ENCODE measurements at regions not wholly inside any gene's neighbourhood (a gene's known extent, or its start where the extent isn't known, plus 50 kb on each side); places are given as distances from the start of the nearest gene placed in this dataset.

DNA sequence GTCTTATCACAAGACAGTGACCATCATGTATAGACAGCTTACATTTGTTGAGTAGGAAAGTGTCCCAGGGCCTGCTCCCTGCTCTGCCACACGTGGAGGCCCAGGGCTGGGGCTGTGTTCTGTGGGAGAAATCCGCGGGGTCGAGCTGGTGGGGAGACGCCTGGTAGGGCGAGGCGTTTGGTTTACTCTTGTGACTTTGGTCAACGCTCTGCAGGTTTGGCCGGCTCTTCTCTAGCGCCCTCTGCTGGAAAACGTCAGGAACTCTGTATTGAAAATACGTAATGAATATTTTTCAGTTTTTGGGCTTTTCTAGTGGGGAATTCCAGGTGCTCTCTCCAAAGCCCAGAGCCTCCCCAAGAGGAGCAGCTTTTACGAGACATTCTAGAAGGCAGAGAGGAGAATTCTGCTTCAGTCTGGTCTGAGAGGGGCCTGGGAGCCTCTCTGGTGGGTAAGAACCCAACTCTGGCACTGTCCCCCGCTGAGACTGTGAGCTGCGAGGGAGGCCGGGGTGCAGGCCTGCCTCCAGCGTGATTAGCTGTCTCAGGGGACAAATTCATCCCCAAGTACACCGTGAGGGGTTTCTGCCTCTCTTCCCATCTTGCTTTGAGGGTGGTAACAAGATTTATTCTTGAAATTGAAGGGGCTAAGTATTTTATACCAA lies 112.6 kb upstream of the RALGAPA2 start (continued):
- TF ChIP-seq, protein P1, sequence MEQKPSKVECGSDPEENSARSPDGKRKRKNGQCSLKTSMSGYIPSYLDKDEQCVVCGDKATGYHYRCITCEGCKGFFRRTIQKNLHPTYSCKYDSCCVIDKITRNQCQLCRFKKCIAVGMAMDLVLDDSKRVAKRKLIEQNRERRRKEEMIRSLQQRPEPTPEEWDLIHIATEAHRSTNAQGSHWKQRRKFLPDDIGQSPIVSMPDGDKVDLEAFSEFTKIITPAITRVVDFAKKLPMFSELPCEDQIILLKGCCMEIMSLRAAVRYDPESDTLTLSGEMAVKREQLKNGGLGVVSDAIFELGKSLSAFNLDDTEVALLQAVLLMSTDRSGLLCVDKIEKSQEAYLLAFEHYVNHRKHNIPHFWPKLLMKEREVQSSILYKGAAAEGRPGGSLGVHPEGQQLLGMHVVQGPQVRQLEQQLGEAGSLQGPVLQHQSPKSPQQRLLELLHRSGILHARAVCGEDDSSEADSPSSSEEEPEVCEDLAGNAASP (CRISPR knock-in tag; IDR thresholded peaks at IDR 0.05; ENCODE audit: borderline replicate concordance): no peak
- TF ChIP-seq ZNF773 (CRISPR knock-in tag; IDR thresholded peaks at IDR 0.05; ENCODE audit: borderline replicate concordance): no peak
- no peak for TF ChIP-seq ZNF678 (CRISPR knock-in tag; IDR thresholded peaks at IDR 0.05)
- no peak for TF ChIP-seq SRY (CRISPR knock-in tag; IDR thresholded peaks at IDR 0.05)
- TF ChIP-seq PTBP1 (IDR thresholded peaks at IDR 0.05; ENCODE audit: low read depth, low read length, poor library complexity, severe bottlenecking): no peak
- no peak for TF ChIP-seq ZNF326 (CRISPR knock-in tag; IDR thresholded peaks at IDR 0.05; ENCODE audit: borderline replicate concordance)
- TF ChIP-seq KLF9 (CRISPR knock-in tag; IDR thresholded peaks at IDR 0.05; ENCODE audit: low read depth): no peak
- TF ChIP-seq, protein P2, sequence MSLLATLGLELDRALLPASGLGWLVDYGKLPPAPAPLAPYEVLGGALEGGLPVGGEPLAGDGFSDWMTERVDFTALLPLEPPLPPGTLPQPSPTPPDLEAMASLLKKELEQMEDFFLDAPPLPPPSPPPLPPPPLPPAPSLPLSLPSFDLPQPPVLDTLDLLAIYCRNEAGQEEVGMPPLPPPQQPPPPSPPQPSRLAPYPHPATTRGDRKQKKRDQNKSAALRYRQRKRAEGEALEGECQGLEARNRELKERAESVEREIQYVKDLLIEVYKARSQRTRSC (CRISPR knock-in tag; IDR thresholded peaks at IDR 0.05; ENCODE audit: low read depth): no peak
- no peak for TF ChIP-seq SMAD9 (CRISPR knock-in tag; IDR thresholded peaks at IDR 0.05)
- no peak for TF ChIP-seq RFX3 (CRISPR knock-in tag; IDR thresholded peaks at IDR 0.05)
- no peak for TF ChIP-seq SMARCC2 (IDR thresholded peaks at IDR 0.05)
- TF ChIP-seq, protein P3, sequence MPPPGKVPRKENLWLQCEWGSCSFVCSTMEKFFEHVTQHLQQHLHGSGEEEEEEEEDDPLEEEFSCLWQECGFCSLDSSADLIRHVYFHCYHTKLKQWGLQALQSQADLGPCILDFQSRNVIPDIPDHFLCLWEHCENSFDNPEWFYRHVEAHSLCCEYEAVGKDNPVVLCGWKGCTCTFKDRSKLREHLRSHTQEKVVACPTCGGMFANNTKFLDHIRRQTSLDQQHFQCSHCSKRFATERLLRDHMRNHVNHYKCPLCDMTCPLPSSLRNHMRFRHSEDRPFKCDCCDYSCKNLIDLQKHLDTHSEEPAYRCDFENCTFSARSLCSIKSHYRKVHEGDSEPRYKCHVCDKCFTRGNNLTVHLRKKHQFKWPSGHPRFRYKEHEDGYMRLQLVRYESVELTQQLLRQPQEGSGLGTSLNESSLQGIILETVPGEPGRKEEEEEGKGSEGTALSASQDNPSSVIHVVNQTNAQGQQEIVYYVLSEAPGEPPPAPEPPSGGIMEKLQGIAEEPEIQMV (CRISPR knock-in tag; IDR thresholded peaks at IDR 0.05; ENCODE audit: low read depth): no peak
- TF ChIP-seq, protein P4, sequence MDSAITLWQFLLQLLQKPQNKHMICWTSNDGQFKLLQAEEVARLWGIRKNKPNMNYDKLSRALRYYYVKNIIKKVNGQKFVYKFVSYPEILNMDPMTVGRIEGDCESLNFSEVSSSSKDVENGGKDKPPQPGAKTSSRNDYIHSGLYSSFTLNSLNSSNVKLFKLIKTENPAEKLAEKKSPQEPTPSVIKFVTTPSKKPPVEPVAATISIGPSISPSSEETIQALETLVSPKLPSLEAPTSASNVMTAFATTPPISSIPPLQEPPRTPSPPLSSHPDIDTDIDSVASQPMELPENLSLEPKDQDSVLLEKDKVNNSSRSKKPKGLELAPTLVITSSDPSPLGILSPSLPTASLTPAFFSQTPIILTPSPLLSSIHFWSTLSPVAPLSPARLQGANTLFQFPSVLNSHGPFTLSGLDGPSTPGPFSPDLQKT (CRISPR knock-in tag; IDR thresholded peaks at IDR 0.05; ENCODE audit: borderline replicate concordance): no peak
- no peak for TF ChIP-seq ZNF205 (CRISPR knock-in tag; IDR thresholded peaks at IDR 0.05)
- TF ChIP-seq ZBTB38 (CRISPR knock-in tag; IDR thresholded peaks at IDR 0.05): no peak
- no peak for TF ChIP-seq ZKSCAN1 (IDR thresholded peaks at IDR 0.05; ENCODE audit: low read length)
- no peak for TF ChIP-seq ZNF44 (CRISPR knock-in tag; IDR thresholded peaks at IDR 0.05)
- TF ChIP-seq, protein P5, sequence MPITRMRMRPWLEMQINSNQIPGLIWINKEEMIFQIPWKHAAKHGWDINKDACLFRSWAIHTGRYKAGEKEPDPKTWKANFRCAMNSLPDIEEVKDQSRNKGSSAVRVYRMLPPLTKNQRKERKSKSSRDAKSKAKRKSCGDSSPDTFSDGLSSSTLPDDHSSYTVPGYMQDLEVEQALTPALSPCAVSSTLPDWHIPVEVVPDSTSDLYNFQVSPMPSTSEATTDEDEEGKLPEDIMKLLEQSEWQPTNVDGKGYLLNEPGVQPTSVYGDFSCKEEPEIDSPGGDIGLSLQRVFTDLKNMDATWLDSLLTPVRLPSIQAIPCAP (CRISPR knock-in tag; IDR thresholded peaks at IDR 0.05; ENCODE audit: low read depth): no peak
- TF ChIP-seq, protein P6, sequence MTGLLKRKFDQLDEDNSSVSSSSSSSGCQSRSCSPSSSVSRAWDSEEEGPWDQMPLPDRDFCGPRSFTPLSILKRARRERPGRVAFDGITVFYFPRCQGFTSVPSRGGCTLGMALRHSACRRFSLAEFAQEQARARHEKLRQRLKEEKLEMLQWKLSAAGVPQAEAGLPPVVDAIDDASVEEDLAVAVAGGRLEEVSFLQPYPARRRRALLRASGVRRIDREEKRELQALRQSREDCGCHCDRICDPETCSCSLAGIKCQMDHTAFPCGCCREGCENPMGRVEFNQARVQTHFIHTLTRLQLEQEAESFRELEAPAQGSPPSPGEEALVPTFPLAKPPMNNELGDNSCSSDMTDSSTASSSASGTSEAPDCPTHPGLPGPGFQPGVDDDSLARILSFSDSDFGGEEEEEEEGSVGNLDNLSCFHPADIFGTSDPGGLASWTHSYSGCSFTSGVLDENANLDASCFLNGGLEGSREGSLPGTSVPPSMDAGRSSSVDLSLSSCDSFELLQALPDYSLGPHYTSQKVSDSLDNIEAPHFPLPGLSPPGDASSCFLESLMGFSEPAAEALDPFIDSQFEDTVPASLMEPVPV (CRISPR knock-in tag; IDR thresholded peaks at IDR 0.05): no peak
- peak; percentile 28; the same call in 1 of the 2 replicates for TF ChIP-seq ZNF225 (CRISPR knock-in tag; IDR thresholded peaks at IDR 0.05)
- no peak for TF ChIP-seq MTA3 (CRISPR knock-in tag; IDR thresholded peaks at IDR 0.05)
